Endothelial cell of umbilical vein (primary cell): ENCODE measurements at regions not wholly inside any gene's neighbourhood (a gene's known extent, or its start where the extent isn't known, plus 50 kb on each side); places are given as distances from the start of the nearest gene placed in this dataset.

Experiments used
- BruUV-seq: library from RNA; stranded (reverse); fragments of 400-500 nt; replicated peaks from 2 replicates; lab custom pipeline; 2021; lab: Mats Ljungman, UMichigan
- CTCF ChIA-PET: fragments of 300-600, 350-600 bp; sonication (Branson Sonifier 250); formaldehyde crosslinking; loops from one replicate; lab custom pipeline; 2021; ENCODE audit warnings: antibody characterized with exemption, inconsistent platforms; lab: Charles Lee
- POLR2A ChIA-PET: fragments of 300-600, 350-600 bp; sonication (Branson Sonifier 250); formaldehyde crosslinking; loops from one replicate; lab custom pipeline; 2021; ENCODE audit warnings: antibody characterized with exemption, inconsistent platforms; lab: Charles Lee
- DNase-seq: peaks from one replicate; pipeline ENCODE4 v3.0.0-alpha.2; 2011; ENCODE audit warnings: low read depth, low spot score
- FAIRE-seq: peaks from 2 replicates; lab custom pipeline; 2011; peaks lifted over from hg19 to GRCh38; lab: Jason Lieb, UNC
- H2AFZ ChIP-seq: 2 replicates; pipeline ENCODE4 v1.6.0; 2012; ENCODE audit warnings: low read depth, low read length, control low read depth, inconsistent platforms
- H3K27ac ChIP-seq: 2 replicates; pipeline ENCODE4 v1.5.1; 2011; ENCODE audit warnings: low read depth, mild to moderate bottlenecking, control low read depth, low read length, moderate library complexity; ENCODE audit not compliant: insufficient read depth
- H3K27me3 ChIP-seq, 2 experiments: 2 replicates each; pipeline versions ENCODE4 v1.6.0 to v1.6.1; 2011; ENCODE audit warnings: low read length in 2 of 2, mixed read lengths in 1 of 2; ENCODE audit not compliant: control insufficient read depth in 2 of 2, insufficient read depth in 2 of 2
- H3K36me3 ChIP-seq, 2 experiments: 2 replicates in 1 of 2; 3 replicates in 1 of 2; pipeline ENCODE4 v1.5.1; 2011; ENCODE audit warnings: low read length in 2 of 2, mild to moderate bottlenecking in 1 of 2, moderate library complexity in 1 of 2; ENCODE audit not compliant: control insufficient read depth in 2 of 2, insufficient read depth in 2 of 2; ENCODE audit errors: extremely low read depth in 1 of 2
- H3K4me1 ChIP-seq: 3 replicates; pipeline ENCODE4 v1.5.1; 2011; ENCODE audit warnings: mild to moderate bottlenecking, low read length; ENCODE audit not compliant: control insufficient read depth, insufficient read depth; ENCODE audit errors: extremely low read depth
- H3K4me2 ChIP-seq: 2 replicates; pipeline ENCODE4 v1.6.1; 2011; ENCODE audit warnings: low read length, control low read depth, mixed read lengths; ENCODE audit not compliant: insufficient read depth
- H3K4me3 ChIP-seq, 3 experiments: fragments of 200-600 bp in 1 of 3; sonication (generic), shearing (Covaris generic) in 1 of 3; replicated peaks in 1 of 3; 2 replicates each; pipeline ENCODE4 v1.5.1; 2011 to 2016; ENCODE audit warnings: control low read depth in 3 of 3, low read length in 3 of 3, mild to moderate bottlenecking in 2 of 3, inconsistent platforms in 1 of 3, low read depth in 1 of 3, moderate library complexity in 1 of 3; ENCODE audit not compliant: insufficient read depth in 1 of 3
- H3K79me2 ChIP-seq: 2 replicates; pipeline ENCODE4 v1.6.0; 2012; ENCODE audit warnings: low read length, inconsistent platforms; ENCODE audit not compliant: control insufficient read depth, insufficient read depth
- H3K9ac ChIP-seq: replicated peaks from 2 replicates; pipeline ENCODE3; 2011; ENCODE audit warnings: low read length, control low read depth; ENCODE audit not compliant: insufficient read depth; ENCODE audit errors: extremely low read depth
- H3K9me1 ChIP-seq: replicated peaks from 3 replicates; pipeline ENCODE4 v1.6.0; 2011; ENCODE audit warnings: mild to moderate bottlenecking, low read length; ENCODE audit not compliant: control insufficient read depth, insufficient read depth; ENCODE audit errors: extremely low read depth
- H3K9me3 ChIP-seq: replicated peaks from 2 replicates; pipeline ENCODE4 v1.5.1; 2012; ENCODE audit warnings: low read length, inconsistent platforms; ENCODE audit not compliant: control insufficient read depth, insufficient read depth
- H4K20me1 ChIP-seq: replicated peaks from 2 replicates; pipeline ENCODE3; 2011; ENCODE audit warnings: mild to moderate bottlenecking, low read length; ENCODE audit not compliant: control insufficient read depth, insufficient read depth; ENCODE audit errors: extremely low read depth
- EZH2 ChIP-seq: IDR thresholded peaks from 2 replicates; pipeline ENCODE4 v1.6.1; 2012; ENCODE audit warnings: borderline replicate concordance, low read depth, mild to moderate bottlenecking, moderate library complexity, low read length, inconsistent platforms; ENCODE audit not compliant: severe bottlenecking
- FOS ChIP-seq: IDR thresholded peaks from 2 replicates; pipeline ENCODE4 v1.6.1; 2011; ENCODE audit warnings: mild to moderate bottlenecking, low read length, moderate library complexity, borderline replicate concordance; ENCODE audit not compliant: insufficient read depth
- GATA2 ChIP-seq: IDR thresholded peaks from 2 replicates; pipeline ENCODE4 v1.7.0; 2011; ENCODE audit warnings: low read depth, mild to moderate bottlenecking, moderate library complexity, mixed read lengths, low read length; ENCODE audit not compliant: insufficient read length, insufficient read depth
- JUN ChIP-seq: IDR thresholded peaks from 2 replicates; pipeline ENCODE4 v1.6.1; 2011; ENCODE audit warnings: borderline replicate concordance, low read depth; ENCODE audit not compliant: insufficient read length, insufficient read depth
- MYC ChIP-seq: IDR thresholded peaks from one replicate; pipeline ENCODE4 v1.6.1; 2011; ENCODE audit warnings: mild to moderate bottlenecking, low read depth, low read length
- POLR2A ChIP-seq: IDR thresholded peaks from 2 replicates; pipeline ENCODE4 v1.6.1; 2012; ENCODE audit warnings: low read depth, mild to moderate bottlenecking, control low read depth, low read length
- POLR2AphosphoS5 ChIP-seq: IDR thresholded peaks from 2 replicates; pipeline ENCODE4 v1.6.1; 2012; ENCODE audit warnings: low read depth, mild to moderate bottlenecking, control low read depth, low read length, moderate library complexity; ENCODE audit not compliant: insufficient read depth
- dilution Hi-C: fragments of 300-500 bp; cut with MboI; formaldehyde crosslinking; loops from one replicate; pipeline ENCODE4 v1.15.0; 2019; ENCODE audit warnings: low sequenced_read_pairs; ENCODE audit not compliant: extremely low pct_ligation_motif_present
- intact Hi-C: fragments of 100-400 bp; cut with micrococcal nuclease; formaldehyde crosslinking; loops from one replicate; pipeline ENCODE4 v1.10.0; 2022
- TF ChIP-seq, protein P1 (sequence below), 2 donors: IDR thresholded peaks; 1 replicate in 1 of 2; 2 replicates in 1 of 2; pipeline ENCODE4 v1.5.1; 2011; ENCODE audit warnings: low read length in 2 of 2, mild to moderate bottlenecking in 2 of 2, moderate library complexity in 2 of 2, control low read depth in 1 of 2, inconsistent platforms in 1 of 2, low read depth in 1 of 2; ENCODE audit not compliant: insufficient read depth in 1 of 2; ENCODE audit errors: extremely low read depth in 1 of 2
- TF ChIP-seq, protein P2 (sequence below): IDR thresholded peaks from 2 replicates; pipeline ENCODE4 v1.6.1; 2011; ENCODE audit not compliant: insufficient read depth, insufficient read length

GRCh38 chr2:8589721-8590120 is 92.1 kb upstream of the ID2 start:
- Histone ChIP-seq H3K79me2 (no peaks in the 10 kb centered on the region), H3K4me1 (no peaks in the 10 kb centered on the region), H3K9ac (no peak overlapping the region), H3K4me3 (no peak overlapping the region), H2AFZ (no peak overlapping the region), H3K9me3 (no peaks in the 10 kb centered on the region), H3K27ac (no peak overlapping the region), H3K27me3 (no peaks in the 10 kb centered on the region), H4K20me1 (no peaks in the 10 kb centered on the region), H3K4me2 (no peak overlapping the region), H3K36me3 (no peaks in the 10 kb centered on the region), H3K9me1 (no peaks in the 10 kb centered on the region)
- intact Hi-C loops (no loop called here), dilution Hi-C loops (no loop called here)
- no TSS peak for BruUV-seq
- FAIRE-seq (no peak), DNase-seq (no peak)
- no peak for TF ChIP-seq JUN
- TF ChIP-seq GATA2 = no peak
- no peak for TF ChIP-seq POLR2A
- no peak for TF ChIP-seq EZH2
- no peak for TF ChIP-seq MYC
- TF ChIP-seq FOS = no peak
- TF ChIP-seq, protein P1, sequence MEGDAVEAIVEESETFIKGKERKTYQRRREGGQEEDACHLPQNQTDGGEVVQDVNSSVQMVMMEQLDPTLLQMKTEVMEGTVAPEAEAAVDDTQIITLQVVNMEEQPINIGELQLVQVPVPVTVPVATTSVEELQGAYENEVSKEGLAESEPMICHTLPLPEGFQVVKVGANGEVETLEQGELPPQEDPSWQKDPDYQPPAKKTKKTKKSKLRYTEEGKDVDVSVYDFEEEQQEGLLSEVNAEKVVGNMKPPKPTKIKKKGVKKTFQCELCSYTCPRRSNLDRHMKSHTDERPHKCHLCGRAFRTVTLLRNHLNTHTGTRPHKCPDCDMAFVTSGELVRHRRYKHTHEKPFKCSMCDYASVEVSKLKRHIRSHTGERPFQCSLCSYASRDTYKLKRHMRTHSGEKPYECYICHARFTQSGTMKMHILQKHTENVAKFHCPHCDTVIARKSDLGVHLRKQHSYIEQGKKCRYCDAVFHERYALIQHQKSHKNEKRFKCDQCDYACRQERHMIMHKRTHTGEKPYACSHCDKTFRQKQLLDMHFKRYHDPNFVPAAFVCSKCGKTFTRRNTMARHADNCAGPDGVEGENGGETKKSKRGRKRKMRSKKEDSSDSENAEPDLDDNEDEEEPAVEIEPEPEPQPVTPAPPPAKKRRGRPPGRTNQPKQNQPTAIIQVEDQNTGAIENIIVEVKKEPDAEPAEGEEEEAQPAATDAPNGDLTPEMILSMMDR (IDR thresholded peaks at IDR 0.05; ENCODE audit: extremely low read depth in 1 of 2, insufficient read depth in 1 of 2, low read depth in 1 of 2, low read length in 2 of 2) = no peak
- TF ChIP-seq, protein P2, sequence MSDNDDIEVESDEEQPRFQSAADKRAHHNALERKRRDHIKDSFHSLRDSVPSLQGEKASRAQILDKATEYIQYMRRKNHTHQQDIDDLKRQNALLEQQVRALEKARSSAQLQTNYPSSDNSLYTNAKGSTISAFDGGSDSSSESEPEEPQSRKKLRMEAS = no peak
- TF ChIP-seq POLR2AphosphoS5 = no peak
- ChIA-PET POLR2A (no interaction called here), CTCF (no interaction called here)
